Cardiac fibroblast (primary cell): ENCODE measurements at regions not wholly inside any gene's neighbourhood (a gene's known extent, or its start where the extent isn't known, plus 50 kb on each side); places are given as distances from the start of the nearest gene placed in this dataset.

Source experiments
- DNase-seq, 2 donors: peaks; one replicate each; pipeline versions ENCODE4 v3.0.0 to v3.0.0-alpha.2; 2010; ENCODE audit warnings: low read depth in 2 of 2
- H3K4me3 ChIP-seq, 2 donors: replicated peaks in 1 of 2; 1 replicate in 1 of 2; 2 replicates in 1 of 2; pipeline ENCODE4 v1.5.1; 2011; ENCODE audit warnings: low read depth in 2 of 2, low read length in 2 of 2, mild to moderate bottlenecking in 2 of 2, moderate library complexity in 1 of 2
- CTCF ChIP-seq: IDR thresholded peaks from one replicate; pipeline ENCODE4 v1.5.1; 2011; ENCODE audit warnings: low read depth, mild to moderate bottlenecking, low read length, inconsistent platforms

- no peak for DNase-seq
- TF ChIP-seq CTCF = no peak
These were observed 328.5 kb upstream of the FANCL start for GRCh38 chr2:58569475-58570185.

GRCh38 chr2:58568901-58569300 is 327.8 kb upstream of the FANCL start:
- DNase-seq = no peak
- no peak overlapping the region for H3K4me3 ChIP-seq
- TF ChIP-seq CTCF = no peak

More at GRCh38 chr2:58569475-58570185, 328.5 kb upstream of the FANCL start:
- no peak overlapping the region for H3K4me3 ChIP-seq

GRCh38 chr2:58562276-58562675 is 321.2 kb upstream of the FANCL start:
- TF ChIP-seq CTCF = no peak
- no peak overlapping the region for H3K4me3 ChIP-seq

GRCh38 chr2:58560531-58560930 is 319.4 kb upstream of the FANCL start:
- no peak for TF ChIP-seq CTCF
- no peak overlapping the region for H3K4me3 ChIP-seq
- DNase-seq = no peak

More at GRCh38 chr2:58562276-58562675, 321.2 kb upstream of the FANCL start:
- no peak for DNase-seq

GRCh38 chr2:58558881-58559280 is 317.8 kb upstream of the FANCL start:
- DNase-seq = no peak
- no peak for TF ChIP-seq CTCF
- H3K4me3 ChIP-seq = no peak overlapping the region

GRCh38 chr2:58557176-58557575 is 316.1 kb upstream of the FANCL start:
- no peak overlapping the region for H3K4me3 ChIP-seq
- no peak for TF ChIP-seq CTCF
- DNase-seq = no peak

GRCh38 chr2:58553937-58554336 is 312.8 kb upstream of the FANCL start:
- DNase-seq = no peak
- TF ChIP-seq CTCF = peak; percentile 7
- H3K4me3 ChIP-seq = no peak overlapping the region
